HG03520 (cell line): ENCODE measurements at regions not wholly inside any gene's neighbourhood (a gene's known extent, or its start where the extent isn't known, plus 50 kb on each side); places are given as distances from the start of the nearest gene placed in this dataset.
"Not testable (repeated sequence)": the region's sequence is repeated elsewhere in the genome, so short reads cannot be mapped to it uniquely, and the experiment has no call there.

ENCODE experiments used
- ATAC-seq: cut with Tn5 transposase; IDR thresholded peaks from one replicate; pipeline ENCODE4 v1.9.1; 2021; ENCODE audit warnings: mild to moderate bottlenecking, moderate library complexity; ENCODE audit not compliant: unreplicated experiment

- no peak for ATAC-seq
These were observed 139.7 kb upstream of the PCGF5 start for GRCh38 chr10:91080776-91081175.

GRCh38 chr10:91082447-91082846 is 138.0 kb upstream of the PCGF5 start:
- ATAC-seq = no peak

GRCh38 chr10:91088300-91089140 is 131.9 kb upstream of the PCGF5 start:
- ATAC-seq = no peak

GRCh38 chr10:91090761-91091529 is 129.5 kb upstream of the PCGF5 start:
- ATAC-seq = no peak

- ATAC-seq = no peak
These were observed 128.7 kb upstream of the PCGF5 start for GRCh38 chr10:91091780-91092179.

- no peak for ATAC-seq
These were observed 124.2 kb upstream of the PCGF5 start for GRCh38 chr10:91096274-91096673.

GRCh38 chr10:91097313-91097712 is 123.2 kb upstream of the PCGF5 start:
- ATAC-seq = no peak

- ATAC-seq = not testable (repeated sequence)
These were observed 122.4 kb upstream of the PCGF5 start for GRCh38 chr10:91098021-91098420.

GRCh38 chr10:91103384-91104192 is 116.9 kb upstream of the PCGF5 start:
- no peak for ATAC-seq

- no peak for ATAC-seq
These were observed 116.0 kb upstream of the PCGF5 start for GRCh38 chr10:91104193-91105041.

GRCh38 chr10:91105269-91105668 is 115.2 kb upstream of the PCGF5 start:
- ATAC-seq = no peak

GRCh38 chr10:91108820-91109219 is 111.6 kb upstream of the PCGF5 start:
- ATAC-seq = no peak

GRCh38 chr10:91111060-91111459 is 109.4 kb upstream of the PCGF5 start:
- no peak for ATAC-seq

GRCh38 chr10:91115618-91116390 is 104.7 kb upstream of the PCGF5 start:
- no peak for ATAC-seq

GRCh38 chr10:91117505-91117904 is 103.0 kb upstream of the PCGF5 start:
- no peak for ATAC-seq

GRCh38 chr10:91120348-91120747 is 100.1 kb upstream of the PCGF5 start:
- ATAC-seq = no peak

GRCh38 chr10:91123261-91123660 is 97.2 kb upstream of the PCGF5 start:
- ATAC-seq = no peak

- no peak for ATAC-seq
These were observed 96.4 kb upstream of the PCGF5 start for GRCh38 chr10:91124016-91124415.

- no peak for ATAC-seq
These were observed 94.0 kb upstream of the PCGF5 start for GRCh38 chr10:91126471-91126870.
